HepG2 (cell line): ENCODE measurements at regions not wholly inside any gene's neighbourhood (a gene's known extent, or its start where the extent isn't known, plus 50 kb on each side); places are given as distances from the start of the nearest gene placed in this dataset.

ENCODE experiments used
- EP300 ChIP-seq, 3 experiments: sonication (generic) in 1 of 3; formaldehyde crosslinking in 1 of 3; IDR thresholded peaks; 2 replicates each; pipeline versions ENCODE4 v1.5.1 to v1.6.1; 2011 to 2020; ENCODE audit warnings: low read depth in 2 of 3, low read length in 2 of 3, borderline replicate concordance in 1 of 3, improper control_type of control experiment in 1 of 3, mild to moderate bottlenecking in 1 of 3, missing genetic modification reagents in 1 of 3, moderate library complexity in 1 of 3
- ETV6 ChIP-seq: sonication (generic); formaldehyde crosslinking; conservative IDR thresholded peaks from 2 replicates; pipeline ENCODE4 v1.4.0; 2020; ENCODE audit warnings: missing genetic modification reagents
- HCFC1 ChIP-seq: fragments of 150-350 bp; IDR thresholded peaks from 2 replicates; pipeline ENCODE4 v1.6.1; 2014; ENCODE audit warnings: low read depth, low read length
- RFX5 ChIP-seq: IDR thresholded peaks from 2 replicates; pipeline ENCODE4 v1.6.1; 2011; ENCODE audit warnings: low read depth, low read length, improper control_type of control experiment
- SIN3A ChIP-seq: IDR thresholded peaks from 2 replicates; pipeline ENCODE4 v1.6.1; 2011; ENCODE audit warnings: low read depth, mild to moderate bottlenecking, control low read depth, low read length, borderline replicate concordance
- TGIF2 ChIP-seq: IDR thresholded peaks from 2 replicates; pipeline ENCODE4 v1.6.1; 2016; ENCODE audit warnings: control low read depth, missing compliant biosample characterization
- ZNF292 ChIP-seq: sonication (generic); formaldehyde crosslinking; IDR thresholded peaks from 2 replicates; pipeline ENCODE4 v1.8.1; 2022; ENCODE audit warnings: mild to moderate bottlenecking, low read depth, missing genetic modification reagents, borderline replicate concordance
- ZNF614 ChIP-seq: IDR thresholded peaks from 2 replicates; pipeline ENCODE4 v1.6.1; 2018; ENCODE audit warnings: missing biosample characterization, missing genetic modification reagents, inconsistent platforms, borderline replicate concordance
- TF ChIP-seq, protein P1 (sequence below): IDR thresholded peaks from 2 replicates; pipeline ENCODE4 v1.6.1; 2016
- TF ChIP-seq, protein P2 (sequence below): sonication (generic); formaldehyde crosslinking; IDR thresholded peaks from 2 replicates; pipeline ENCODE4 v1.4.0; 2020; ENCODE audit warnings: mild to moderate bottlenecking, missing genetic modification reagents
- TF ChIP-seq, protein P3 (sequence below): sonication (generic); formaldehyde crosslinking; IDR thresholded peaks from 2 replicates; pipeline ENCODE4 v1.4.0; 2020; ENCODE audit warnings: missing genetic modification reagents, borderline replicate concordance
- TF ChIP-seq, protein P4 (sequence below): IDR thresholded peaks from 2 replicates; pipeline ENCODE4 v1.6.1; 2016; ENCODE audit warnings: missing biosample characterization, missing genetic modification reagents, low read depth
- TF ChIP-seq, protein P5 (sequence below): IDR thresholded peaks from 2 replicates; pipeline ENCODE4 v1.6.1; 2012; ENCODE audit warnings: inconsistent platforms

DNA sequence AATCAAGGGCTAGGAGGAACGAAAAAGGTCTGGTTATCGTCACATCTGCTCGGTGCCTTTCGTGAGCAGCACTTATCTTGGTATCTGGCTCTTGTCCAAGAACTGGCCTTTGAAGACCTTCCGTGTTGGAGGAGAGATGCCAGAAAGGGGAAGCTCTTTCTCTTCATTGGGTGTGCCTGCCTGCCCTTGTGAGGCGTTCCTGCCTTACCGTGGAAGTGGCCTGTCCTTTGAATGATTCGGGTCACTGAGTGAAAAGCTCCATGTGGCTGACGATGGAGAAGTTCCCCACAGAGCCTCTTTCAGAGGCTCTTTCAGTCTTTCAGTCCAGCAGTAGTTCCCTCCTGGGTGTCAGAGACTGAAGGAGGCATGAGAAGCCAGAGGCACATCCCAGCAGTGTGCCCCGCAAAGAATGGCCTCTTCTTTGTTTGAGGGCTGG lies 121.5 kb upstream of the SLC10A2 start:
- TF ChIP-seq, protein P1, sequence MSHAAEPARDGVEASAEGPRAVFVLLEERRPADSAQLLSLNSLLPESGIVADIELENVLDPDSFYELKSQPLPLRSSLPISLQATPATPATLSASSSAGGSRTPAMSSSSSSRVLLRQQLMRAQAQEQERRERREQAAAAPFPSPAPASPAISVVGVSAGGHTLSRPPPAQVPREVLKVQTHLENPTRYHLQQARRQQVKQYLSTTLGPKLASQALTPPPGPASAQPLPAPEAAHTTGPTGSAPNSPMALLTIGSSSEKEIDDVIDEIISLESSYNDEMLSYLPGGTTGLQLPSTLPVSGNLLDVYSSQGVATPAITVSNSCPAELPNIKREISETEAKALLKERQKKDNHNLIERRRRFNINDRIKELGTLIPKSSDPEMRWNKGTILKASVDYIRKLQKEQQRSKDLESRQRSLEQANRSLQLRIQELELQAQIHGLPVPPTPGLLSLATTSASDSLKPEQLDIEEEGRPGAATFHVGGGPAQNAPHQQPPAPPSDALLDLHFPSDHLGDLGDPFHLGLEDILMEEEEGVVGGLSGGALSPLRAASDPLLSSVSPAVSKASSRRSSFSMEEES (CRISPR knock-in tag) = no peak
- TF ChIP-seq, protein P2, sequence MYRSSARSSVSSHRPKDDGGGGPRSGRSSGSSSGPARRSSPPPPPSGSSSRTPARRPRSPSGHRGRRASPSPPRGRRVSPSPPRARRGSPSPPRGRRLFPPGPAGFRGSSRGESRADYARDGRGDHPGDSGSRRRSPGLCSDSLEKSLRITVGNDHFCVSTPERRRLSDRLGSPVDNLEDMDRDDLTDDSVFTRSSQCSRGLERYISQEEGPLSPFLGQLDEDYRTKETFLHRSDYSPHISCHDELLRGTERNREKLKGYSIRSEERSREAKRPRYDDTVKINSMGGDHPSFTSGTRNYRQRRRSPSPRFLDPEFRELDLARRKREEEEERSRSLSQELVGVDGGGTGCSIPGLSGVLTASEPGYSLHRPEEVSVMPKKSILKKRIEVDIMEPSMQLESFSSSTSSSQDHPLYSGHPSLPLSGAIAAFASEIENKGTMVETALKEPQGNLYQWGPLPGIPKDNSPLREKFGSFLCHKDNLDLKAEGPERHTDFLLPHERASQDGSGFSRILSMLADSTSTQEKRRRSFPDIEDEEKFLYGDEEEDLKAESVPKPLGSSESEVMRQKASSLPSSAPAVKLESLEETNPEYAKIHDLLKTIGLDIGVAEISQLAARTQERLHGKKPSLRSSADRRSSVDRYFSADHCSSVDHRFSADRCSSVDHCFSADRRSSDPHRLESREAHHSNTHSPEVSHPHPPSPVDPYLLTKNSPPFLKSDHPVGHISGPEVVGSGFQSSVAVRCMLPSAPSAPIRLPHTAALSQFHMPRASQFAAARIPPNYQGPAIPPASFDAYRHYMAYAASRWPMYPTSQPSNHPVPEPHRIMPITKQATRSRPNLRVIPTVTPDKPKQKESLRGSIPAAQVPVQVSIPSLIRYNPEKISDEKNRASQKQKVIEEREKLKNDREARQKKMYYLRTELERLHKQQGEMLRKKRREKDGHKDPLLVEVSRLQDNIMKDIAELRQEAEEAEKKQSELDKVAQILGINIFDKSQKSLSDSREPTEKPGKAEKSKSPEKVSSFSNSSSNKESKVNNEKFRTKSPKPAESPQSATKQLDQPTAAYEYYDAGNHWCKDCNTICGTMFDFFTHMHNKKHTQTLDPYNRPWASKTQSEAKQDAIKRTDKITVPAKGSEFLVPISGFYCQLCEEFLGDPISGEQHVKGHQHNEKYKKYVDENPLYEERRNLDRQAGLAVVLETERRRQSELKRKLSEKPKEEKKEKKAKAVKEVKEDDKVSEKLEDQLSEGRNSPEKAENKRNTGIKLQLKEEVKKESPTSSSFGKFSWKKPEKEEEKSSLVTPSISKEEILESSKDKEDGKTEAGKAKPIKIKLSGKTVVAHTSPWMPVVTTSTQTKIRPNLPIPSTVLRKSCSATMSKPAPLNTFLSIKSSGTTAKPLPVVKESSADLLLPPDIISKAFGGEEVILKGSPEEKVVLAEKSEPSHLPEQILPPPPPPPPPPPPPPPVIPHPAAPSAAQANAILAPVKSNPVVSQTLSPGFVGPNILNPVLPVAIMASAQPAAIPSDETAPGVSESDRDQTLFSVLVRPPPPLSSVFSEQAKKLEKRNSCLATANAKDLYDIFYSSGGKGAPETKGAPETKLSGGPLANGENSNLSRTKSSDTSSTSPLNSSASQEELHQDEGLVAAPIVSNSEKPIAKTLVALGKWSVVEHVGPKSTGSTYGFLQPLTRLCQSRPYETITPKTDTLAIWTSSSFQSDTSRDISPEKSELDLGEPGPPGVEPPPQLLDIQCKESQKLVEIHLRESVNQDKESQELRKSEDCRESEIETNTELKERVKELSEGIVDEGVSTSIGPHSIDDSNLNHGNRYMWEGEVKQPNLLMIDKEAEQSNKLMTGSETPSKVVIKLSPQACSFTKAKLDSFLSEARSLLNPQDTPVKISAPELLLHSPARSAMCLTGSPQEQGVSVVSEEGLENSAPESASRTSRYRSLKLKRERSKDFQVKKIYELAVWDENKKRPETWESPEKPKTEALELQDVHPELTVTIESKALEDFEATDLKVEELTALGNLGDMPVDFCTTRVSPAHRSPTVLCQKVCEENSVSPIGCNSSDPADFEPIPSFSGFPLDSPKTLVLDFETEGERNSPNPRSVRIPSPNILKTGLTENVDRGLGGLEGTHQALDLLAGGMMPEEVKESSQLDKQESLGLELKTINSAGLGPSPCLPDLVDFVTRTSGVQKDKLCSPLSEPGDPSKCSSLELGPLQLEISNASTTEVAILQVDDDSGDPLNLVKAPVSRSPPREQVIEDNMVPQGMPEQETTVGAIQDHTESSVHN = no peak
- TF ChIP-seq ZNF292 (CRISPR knock-in tag) (no peak), RFX5 (no peak), ZNF614 (CRISPR knock-in tag) (no peak), EP300 (IDR thresholded peaks at IDR 0.05; ENCODE audit: low read depth in 2 of 2, low read length in 2 of 2) (no peak), EP300 (CRISPR knock-in tag; IDR thresholded peaks at IDR 0.05; ENCODE audit: borderline replicate concordance) (no peak), TGIF2 (no peak), HCFC1 (no peak), SIN3A (no peak), ETV6 (no peak)
- TF ChIP-seq, protein P3, sequence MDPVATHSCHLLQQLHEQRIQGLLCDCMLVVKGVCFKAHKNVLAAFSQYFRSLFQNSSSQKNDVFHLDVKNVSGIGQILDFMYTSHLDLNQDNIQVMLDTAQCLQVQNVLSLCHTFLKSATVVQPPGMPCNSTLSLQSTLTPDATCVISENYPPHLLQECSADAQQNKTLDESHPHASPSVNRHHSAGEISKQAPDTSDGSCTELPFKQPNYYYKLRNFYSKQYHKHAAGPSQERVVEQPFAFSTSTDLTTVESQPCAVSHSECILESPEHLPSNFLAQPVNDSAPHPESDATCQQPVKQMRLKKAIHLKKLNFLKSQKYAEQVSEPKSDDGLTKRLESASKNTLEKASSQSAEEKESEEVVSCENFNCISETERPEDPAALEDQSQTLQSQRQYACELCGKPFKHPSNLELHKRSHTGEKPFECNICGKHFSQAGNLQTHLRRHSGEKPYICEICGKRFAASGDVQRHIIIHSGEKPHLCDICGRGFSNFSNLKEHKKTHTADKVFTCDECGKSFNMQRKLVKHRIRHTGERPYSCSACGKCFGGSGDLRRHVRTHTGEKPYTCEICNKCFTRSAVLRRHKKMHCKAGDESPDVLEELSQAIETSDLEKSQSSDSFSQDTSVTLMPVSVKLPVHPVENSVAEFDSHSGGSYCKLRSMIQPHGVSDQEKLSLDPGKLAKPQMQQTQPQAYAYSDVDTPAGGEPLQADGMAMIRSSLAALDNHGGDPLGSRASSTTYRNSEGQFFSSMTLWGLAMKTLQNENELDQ (CRISPR knock-in tag) = no peak
- TF ChIP-seq, protein P4, sequence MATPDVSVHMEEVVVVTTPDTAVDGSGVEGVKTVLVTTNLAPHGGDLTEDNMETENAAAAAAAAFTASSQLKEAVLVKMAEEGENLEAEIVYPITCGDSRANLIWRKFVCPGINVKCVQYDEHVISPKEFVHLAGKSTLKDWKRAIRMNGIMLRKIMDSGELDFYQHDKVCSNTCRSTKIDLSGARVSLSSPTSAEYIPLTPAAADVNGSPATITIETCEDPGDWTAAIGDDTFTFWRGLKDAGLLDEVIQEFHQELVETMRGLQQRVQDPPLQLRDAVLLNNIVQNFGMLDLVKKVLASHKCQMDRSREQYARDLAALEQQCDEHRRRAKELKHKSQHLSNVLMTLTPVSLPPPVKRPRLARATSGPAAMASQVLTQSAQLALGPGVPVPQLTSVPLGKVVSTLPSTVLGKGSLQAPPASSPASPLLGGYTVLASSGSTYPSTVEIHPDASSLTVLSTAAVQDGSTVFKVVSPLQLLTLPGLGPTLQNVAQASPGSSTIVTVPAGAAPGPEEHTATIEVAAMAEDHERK = no peak
- TF ChIP-seq, protein P5, sequence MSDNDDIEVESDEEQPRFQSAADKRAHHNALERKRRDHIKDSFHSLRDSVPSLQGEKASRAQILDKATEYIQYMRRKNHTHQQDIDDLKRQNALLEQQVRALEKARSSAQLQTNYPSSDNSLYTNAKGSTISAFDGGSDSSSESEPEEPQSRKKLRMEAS = no peak
